LNCAP (cell line): ENCODE measurements at regions not wholly inside any gene's neighbourhood (a gene's known extent, or its start where the extent isn't known, plus 50 kb on each side); places are given as distances from the start of the nearest gene placed in this dataset.

Source experiments
- CTCF ChIP-seq: fragments of 450-650 bp; IDR thresholded peaks from 2 replicates; pipeline ENCODE4 v1.5.1; 2017; ENCODE audit warnings: mild to moderate bottlenecking

GRCh38 chr9:7240569-7241311, 483.0 kb downstream of the KDM4C start:
- no peak for TF ChIP-seq CTCF

- TF ChIP-seq CTCF = no peak
Observed at GRCh38 chr9:7239708-7240107, 481.9 kb downstream of the KDM4C start.

GRCh38 chr9:7238247-7238637, 480.5 kb downstream of the KDM4C start:
- TF ChIP-seq CTCF = no peak

- TF ChIP-seq CTCF = no peak
Observed at GRCh38 chr9:7237473-7238246, 479.9 kb downstream of the KDM4C start.

GRCh38 chr9:7236186-7236585, 478.4 kb downstream of the KDM4C start:
- no peak for TF ChIP-seq CTCF

- peak; percentile 68 for TF ChIP-seq CTCF
Observed at GRCh38 chr9:7234144-7234543, 476.4 kb downstream of the KDM4C start.

- TF ChIP-seq CTCF = no peak
Observed at GRCh38 chr9:7229571-7229970, 471.8 kb downstream of the KDM4C start.
